Astrocyte (in vitro differentiated cells and primary cell): ENCODE measurements at regions not wholly inside any gene's neighbourhood (a gene's known extent, or its start where the extent isn't known, plus 50 kb on each side); places are given as distances from the start of the nearest gene placed in this dataset.

ENCODE experiments used
- CTCF ChIP-seq: IDR thresholded peaks from 2 replicates; pipeline ENCODE4 v1.5.1; 2011; ENCODE audit warnings: low read depth, mild to moderate bottlenecking, inconsistent platforms, low read length, moderate library complexity; ENCODE audit not compliant: insufficient read depth
- EZH2 ChIP-seq: IDR thresholded peaks from 2 replicates; pipeline ENCODE4 v1.6.1; 2012; ENCODE audit warnings: mild to moderate bottlenecking, low read length, inconsistent platforms; ENCODE audit not compliant: insufficient read depth

GRCh38 chr14:36452860-36453259 is 67.2 kb downstream of the NKX2-1 start:
- TF ChIP-seq CTCF = no peak
- no peak for TF ChIP-seq EZH2
